RPMI7951 (cell line): ENCODE measurements at regions not wholly inside any gene's neighbourhood (a gene's known extent, or its start where the extent isn't known, plus 50 kb on each side); places are given as distances from the start of the nearest gene placed in this dataset.

Experiments used
- DNase-seq: peaks from one replicate; pipeline ENCODE4 v3.0.0-alpha.2; 2012; ENCODE audit warnings: low read depth

DNA sequence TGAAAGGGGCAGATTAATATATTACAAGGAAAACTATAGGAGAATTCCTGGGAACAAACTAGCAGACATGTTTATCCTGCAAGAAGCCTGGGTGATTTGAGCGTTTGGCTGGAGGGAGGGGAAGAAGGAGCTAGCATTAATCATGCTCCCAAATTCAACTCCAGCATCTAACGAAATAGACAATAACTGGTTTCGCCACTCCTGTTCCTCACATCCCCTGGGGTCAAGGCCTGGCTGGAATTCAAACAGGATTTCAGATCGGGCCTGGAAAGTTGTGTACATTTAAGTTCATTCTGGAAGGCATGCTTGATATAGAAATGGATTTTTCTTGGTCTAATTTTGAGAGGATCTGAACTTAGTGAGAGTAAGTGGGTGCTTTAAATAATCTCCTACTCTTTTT is 126.1 kb upstream of the CTAGE1 start:
- peak; percentile 51 for DNase-seq

DNA sequence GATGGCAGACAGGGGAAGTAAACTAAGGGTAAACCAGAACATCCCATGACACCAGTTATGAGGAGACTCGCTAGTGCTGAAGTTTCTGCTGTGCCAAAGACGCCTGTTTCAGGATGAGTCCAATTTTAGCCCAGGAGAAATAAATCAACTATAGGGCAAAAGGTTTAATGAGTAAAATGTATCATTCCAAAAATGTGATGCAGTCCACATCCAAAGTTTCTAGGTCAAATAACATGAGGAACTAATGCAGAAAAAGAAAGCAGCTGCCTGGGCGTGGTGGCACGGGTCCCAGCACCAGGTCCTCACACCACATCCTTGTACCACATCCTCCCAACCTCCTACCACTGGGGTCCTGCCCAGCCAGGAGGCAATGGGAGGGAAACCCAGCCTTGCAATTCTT is 126.9 kb upstream of the CTAGE1 start:
- peak; percentile 76 for DNase-seq

GRCh38 chr18:22545066-22545760 is 127.5 kb upstream of the CTAGE1 start:
- DNase-seq: peak; percentile 46

GRCh38 chr18:22546905-22547570 is 129.3 kb upstream of the CTAGE1 start:
- no peak for DNase-seq

DNA sequence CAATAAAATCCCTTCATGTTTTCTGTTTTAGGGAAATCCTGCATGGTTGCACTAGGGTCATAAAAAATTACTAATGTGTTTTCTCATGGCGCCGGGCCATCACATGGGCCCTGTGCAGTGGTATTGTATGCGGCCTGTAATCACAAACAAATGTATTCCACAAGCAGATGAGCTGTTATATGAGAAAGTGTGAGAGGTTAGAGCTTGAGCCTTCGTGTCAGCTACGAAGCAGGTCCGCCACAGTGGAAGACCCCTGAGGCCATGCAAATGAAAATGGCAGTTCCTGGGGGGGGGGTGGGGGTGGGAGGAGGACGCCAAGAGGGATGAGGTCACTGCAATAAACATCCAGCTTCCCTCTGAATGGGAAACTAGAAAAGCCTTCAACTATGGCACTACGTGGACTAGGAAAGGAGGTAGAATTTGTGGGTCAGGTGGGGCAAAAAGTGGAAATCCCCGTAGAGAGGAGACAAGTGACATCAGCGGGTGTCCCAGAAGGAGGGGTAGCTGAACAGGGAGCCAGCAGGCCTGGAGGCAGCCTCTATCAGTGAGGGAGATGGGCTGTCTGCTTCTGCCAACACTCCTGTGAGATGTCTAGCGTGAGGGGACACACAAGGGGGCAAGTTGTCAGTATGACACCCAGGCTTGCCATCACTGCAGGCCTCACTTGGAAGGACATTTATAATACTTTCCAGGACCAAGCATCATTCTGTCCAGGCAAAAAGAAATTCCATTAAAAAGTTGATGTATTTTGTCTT is 130.3 kb upstream of the CTAGE1 start:
- DNase-seq: peak; percentile 84

- DNase-seq: no peak
Measured at GRCh38 chr18:22549260-22549937, 131.7 kb upstream of the CTAGE1 start.

- DNase-seq: no peak
Measured at GRCh38 chr18:22550366-22550765, 132.7 kb upstream of the CTAGE1 start.

DNA sequence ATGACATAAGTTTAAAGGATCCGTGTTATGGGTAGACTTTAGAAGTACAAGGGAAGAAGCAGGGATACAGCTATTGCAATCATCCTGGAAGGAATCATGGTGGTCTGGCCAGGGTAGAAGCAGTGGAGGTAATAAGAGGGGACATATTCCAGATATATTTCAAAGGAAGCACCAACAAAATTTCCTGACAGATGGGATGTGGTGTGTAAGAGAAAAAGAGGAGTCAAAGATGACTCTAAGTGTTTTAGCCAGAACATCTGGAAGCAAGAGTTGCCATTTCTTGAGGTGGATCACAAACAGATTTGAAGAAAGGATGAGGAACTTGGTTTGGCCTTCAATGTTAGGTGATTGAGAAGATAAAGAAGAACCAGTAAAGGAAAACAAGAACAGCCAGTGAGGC is 133.1 kb upstream of the CTAGE1 start:
- no peak for DNase-seq

- peak; percentile 94 for DNase-seq
Measured at GRCh38 chr18:22551536-22552151, 133.9 kb upstream of the CTAGE1 start.

GRCh38 chr18:22552254-22552653 is 134.5 kb upstream of the CTAGE1 start:
- no peak for DNase-seq

- DNase-seq: no peak
Measured at GRCh38 chr18:22552899-22553460, 135.3 kb upstream of the CTAGE1 start.

GRCh38 chr18:22556222-22557167 is 138.8 kb upstream of the CTAGE1 start:
- DNase-seq: peak; percentile 80

GRCh38 chr18:22557168-22557941 is 139.6 kb upstream of the CTAGE1 start:
- DNase-seq: no peak

GRCh38 chr18:22558945-22559385 is 141.2 kb upstream of the CTAGE1 start:
- DNase-seq: peak; percentile 81

GRCh38 chr18:22559414-22560274 is 141.9 kb upstream of the CTAGE1 start:
- peak; percentile 84 for DNase-seq

DNA sequence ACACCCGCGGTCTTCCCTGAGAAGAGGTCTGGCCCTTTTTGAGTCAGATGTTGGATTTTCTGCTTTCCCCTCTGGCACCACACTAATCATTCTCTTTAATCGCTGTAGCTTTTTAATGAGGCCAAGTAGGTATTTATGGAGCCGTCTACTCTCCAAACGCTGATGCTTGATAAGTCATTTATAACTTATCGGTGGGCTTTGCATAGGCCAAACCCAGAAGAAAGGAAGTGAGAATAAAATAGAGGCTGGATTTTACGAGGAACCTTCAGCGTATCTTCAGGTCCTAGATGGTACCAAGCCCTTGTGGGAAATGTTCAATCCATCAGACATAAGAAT is 142.5 kb upstream of the CTAGE1 start:
- DNase-seq: no peak

DNA sequence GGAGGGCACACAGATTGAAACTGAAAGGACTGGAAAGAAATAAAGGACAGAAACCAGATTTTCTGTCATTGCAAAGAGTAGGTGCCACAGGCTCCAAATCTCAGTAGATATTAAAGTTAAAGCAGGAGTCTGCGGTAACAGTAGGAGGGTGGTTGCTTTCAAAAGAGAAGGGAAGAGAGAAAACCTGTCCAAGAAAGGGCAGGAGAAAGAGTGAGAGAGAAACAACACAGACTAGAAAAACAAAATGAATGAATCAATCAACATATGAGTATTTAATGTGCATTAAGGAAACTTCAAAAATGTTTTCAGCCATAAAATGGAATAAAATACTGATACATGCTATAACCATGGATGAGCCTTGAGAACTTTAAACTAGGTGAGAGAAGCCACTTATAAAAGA is 143.1 kb upstream of the CTAGE1 start:
- no peak for DNase-seq

- peak; percentile 87 for DNase-seq
Measured at GRCh38 chr18:22563164-22563583, 145.5 kb upstream of the CTAGE1 start.

- no peak for DNase-seq
Measured at GRCh38 chr18:22564036-22564435, 146.3 kb upstream of the CTAGE1 start.
